Transverse colon (tissue), 4 donors: ENCODE measurements at regions not wholly inside any gene's neighbourhood (a gene's known extent, or its start where the extent isn't known, plus 50 kb on each side); places are given as distances from the start of the nearest gene placed in this dataset.

Source experiments
- DNase-seq: peaks from one replicate; pipeline ENCODE4 v3.0.0-alpha.2; 2019
- H3K27ac ChIP-seq, 4 donors: fragments of 200-600 bp; sonication (generic); 2 replicates each; pipeline ENCODE4 v1.5.1; 2016 to 2018; ENCODE audit warnings: inconsistent platforms in 4 of 4
- H3K27me3 ChIP-seq: fragments of 200-600 bp; sonication (generic); 2 replicates; pipeline ENCODE4 v1.5.1; 2017; ENCODE audit warnings: inconsistent platforms
- H3K36me3 ChIP-seq, 4 donors: fragments of 200-600 bp; sonication (generic); 2 replicates each; pipeline ENCODE4 v1.5.1; 2017 to 2019; ENCODE audit warnings: inconsistent platforms in 4 of 4
- H3K4me1 ChIP-seq, 4 donors: fragments of 200-600 bp; sonication (generic); 2 replicates each; pipeline ENCODE4 v1.5.1; 2017 to 2020; ENCODE audit warnings: inconsistent platforms in 4 of 4
- H3K4me3 ChIP-seq, 4 donors: fragments of 200-600 bp; sonication (generic); 1 replicate in 1 of 4; 2 replicates in 3 of 4; pipeline versions ENCODE4 v1.5.1 to v1.6.1; 2017 to 2019; ENCODE audit warnings: inconsistent platforms in 4 of 4
- H3K9me3 ChIP-seq, 2 donors: fragments of 200-600 bp; sonication (generic); 2 replicates each; pipeline ENCODE4 v1.5.1; 2017 to 2019; ENCODE audit warnings: inconsistent platforms in 2 of 2
- CTCF ChIP-seq, 5 experiments: fragments of 200-600 bp in 3 of 5; fragments of 450-650 bp in 2 of 5; sonication (generic) in 3 of 5; IDR thresholded peaks; 1 replicate in 2 of 5; 2 replicates in 3 of 5; pipeline ENCODE4 v1.5.1; 2016 to 2017; ENCODE audit warnings: antibody characterized with exemption in 5 of 5, inconsistent platforms in 3 of 5, mild to moderate bottlenecking in 2 of 5, moderate library complexity in 1 of 5
- EP300 ChIP-seq: sonication (generic); formaldehyde crosslinking; IDR thresholded peaks from one replicate; pipeline ENCODE4 v1.6.1; 2017; ENCODE audit warnings: antibody characterized with exemption, low read depth
- POLR2A ChIP-seq: fragments of 450-650 bp; IDR thresholded peaks from one replicate; pipeline ENCODE4 v1.6.1; 2016; ENCODE audit warnings: antibody characterized with exemption, mild to moderate bottlenecking, moderate library complexity
- POLR2AphosphoS5 ChIP-seq, 3 donors: sonication (generic); formaldehyde crosslinking; IDR thresholded peaks; one replicate each; pipeline ENCODE4 v1.6.1; 2016; ENCODE audit warnings: antibody characterized with exemption in 3 of 3
- WGBS, 2 donors: methylation state at CpG; one replicate each; pipeline ENCODE4 v1.1.5; 2018; ENCODE audit warnings: low coverage in 1 of 2; 5-methylcytosine and 5-hydroxymethylcytosine counted together
- in situ Hi-C, 4 donors: fragments of 200-750 bp; cut with MboI; loops; one replicate each; pipeline versions ENCODE4 v1.15.0 to v1.15.1; 2017; ENCODE audit warnings: low sequenced_read_pairs in 3 of 4, low pct_ligation_motif_present in 1 of 4, low pct_unique_long_range_greater_than_20kb in 1 of 4
- intact Hi-C: fragments of 100-400 bp; cut with DNase I; formaldehyde crosslinking; loops from one replicate; pipeline ENCODE4 v1.15.1; 2023; ENCODE audit warnings: low total_unique reads

- peaks cover 0 to 6% of the 10 kb centered on the region in 2 donors for H3K9me3 ChIP-seq
- WGBS, 2 donors = 86 to 89% methylated on average over 4 of the region's 4 CpGs
- intact Hi-C loops = no loop called here
- in situ Hi-C loops = no loop called here
- no peaks in the 10 kb centered on the region for H3K27me3 ChIP-seq
- H3K36me3 ChIP-seq = no peaks in the 10 kb centered on the region
- H3K4me1 ChIP-seq = peaks cover 0 to 3% (median 0%) of the 10 kb centered on the region in 4 donors
- no peak overlapping the region for H3K27ac ChIP-seq
- TF ChIP-seq EP300 (no peak), POLR2AphosphoS5 (IDR thresholded peaks at IDR 0.05) (no peak), POLR2A (no peak), CTCF (IDR thresholded peaks at IDR 0.05) (no peak)
- no peak for DNase-seq
- no peak overlapping the region for H3K4me3 ChIP-seq
Measured at GRCh38 chr4:71866212-71866885, 82.5 kb upstream of the GC start.

GRCh38 chr4:71867598-71867997 is 83.7 kb upstream of the GC start:
- TF ChIP-seq EP300 (no peak), POLR2AphosphoS5 (IDR thresholded peaks at IDR 0.05) (no peak), CTCF (IDR thresholded peaks at IDR 0.05) (no peak), POLR2A (no peak)
- Histone ChIP-seq H3K27me3 (no peaks in the 10 kb centered on the region), H3K27ac (no peak overlapping the region), H3K36me3 (no peaks in the 10 kb centered on the region), H3K4me1 (peaks cover 0 to 3% (median 0%) of the 10 kb centered on the region in 4 donors), H3K9me3 (no peaks in the 10 kb centered on the region), H3K4me3 (no peak overlapping the region)
- intact Hi-C loops (no loop called here), in situ Hi-C loops (no loop called here)
- DNase-seq = no peak
- WGBS, 2 donors = 79 to 80% methylated on average over 1 of the region's 1 CpG

GRCh38 chr4:71870456-71870855 is 86.6 kb upstream of the GC start:
- H3K27ac ChIP-seq = no peak overlapping the region
- intact Hi-C loops = no loop called here
- WGBS, 2 donors = 52 to 68% methylated on average over 4 to 5 of the region's 5 CpGs

GRCh38 chr4:71872221-71872620 is 88.3 kb upstream of the GC start:
- 75 to 88% methylated on average over 1 to 4 of the region's 4 CpGs for WGBS, 2 donors
- in situ Hi-C loops = no loop called here
- TF ChIP-seq POLR2A = no peak
- Histone ChIP-seq H3K9me3 (no peaks in the 10 kb centered on the region), H3K4me3 (no peak overlapping the region), H3K36me3 (no peaks in the 10 kb centered on the region), H3K27ac (no peak overlapping the region), H3K27me3 (no peaks in the 10 kb centered on the region), H3K4me1 (peaks cover 0 to 3% (median 0%) of the 10 kb centered on the region in 4 donors)
- DNase-seq = no peak
- intact Hi-C loops = no loop called here

More at GRCh38 chr4:71870456-71870855, 86.6 kb upstream of the GC start:
- in situ Hi-C loops = no loop called here
- peak; percentile 10 for DNase-seq
- H3K4me3 ChIP-seq = no peak overlapping the region
- TF ChIP-seq POLR2A (no peak), CTCF (IDR thresholded peaks at IDR 0.05) (no peak), EP300 (no peak), POLR2AphosphoS5 (IDR thresholded peaks at IDR 0.05) (no peak)
- H3K9me3 ChIP-seq = no peaks in the 10 kb centered on the region
- H3K36me3 ChIP-seq = no peaks in the 10 kb centered on the region
- peaks cover 0 to 3% (median 0%) of the 10 kb centered on the region in 4 donors for H3K4me1 ChIP-seq
- H3K27me3 ChIP-seq = no peaks in the 10 kb centered on the region
